GM19463 (cell line): ENCODE measurements at regions not wholly inside any gene's neighbourhood (a gene's known extent, or its start where the extent isn't known, plus 50 kb on each side); places are given as distances from the start of the nearest gene placed in this dataset.

ENCODE experiments used
- ATAC-seq: cut with Tn5 transposase; IDR thresholded peaks from one replicate; pipeline ENCODE4 v1.9.1; 2021; ENCODE audit warnings: mild to moderate bottlenecking, moderate library complexity; ENCODE audit not compliant: unreplicated experiment

DNA sequence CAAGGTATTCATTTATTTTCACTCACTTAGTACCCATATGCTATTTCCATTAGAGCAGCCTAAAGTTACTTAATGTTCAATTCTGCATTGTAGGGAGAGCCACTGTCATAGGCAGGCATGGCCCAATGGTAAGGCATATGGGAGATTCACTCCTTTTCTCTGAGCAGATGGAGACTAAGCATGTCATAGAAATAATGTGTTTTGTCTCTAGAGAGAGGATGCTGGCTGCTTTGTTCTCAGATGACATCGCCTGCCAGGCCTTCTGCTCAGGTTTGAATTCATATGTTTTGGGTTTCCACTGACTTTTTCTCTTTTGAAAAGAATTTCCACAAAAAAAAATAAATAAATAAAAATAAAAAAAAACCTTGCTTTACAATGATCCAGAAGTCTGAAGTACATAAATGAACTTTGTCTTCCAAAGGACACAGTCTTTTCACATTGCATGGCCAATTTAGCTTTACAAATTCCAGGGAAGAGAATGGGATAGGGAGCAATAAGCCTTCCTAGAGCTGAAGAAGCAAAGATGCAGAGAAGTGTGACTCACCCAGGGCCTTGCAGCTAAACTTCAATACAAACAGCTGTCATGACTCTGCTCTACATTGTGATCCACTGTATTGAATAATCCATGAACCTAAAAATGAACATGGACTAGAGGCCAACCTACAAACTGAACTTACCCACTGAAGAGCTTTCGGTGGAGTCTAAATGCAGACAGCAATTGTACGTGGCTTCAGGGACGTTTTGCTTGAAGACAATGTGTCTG is 422.5 kb downstream of the CMPK2 start:
- no peak for ATAC-seq

DNA sequence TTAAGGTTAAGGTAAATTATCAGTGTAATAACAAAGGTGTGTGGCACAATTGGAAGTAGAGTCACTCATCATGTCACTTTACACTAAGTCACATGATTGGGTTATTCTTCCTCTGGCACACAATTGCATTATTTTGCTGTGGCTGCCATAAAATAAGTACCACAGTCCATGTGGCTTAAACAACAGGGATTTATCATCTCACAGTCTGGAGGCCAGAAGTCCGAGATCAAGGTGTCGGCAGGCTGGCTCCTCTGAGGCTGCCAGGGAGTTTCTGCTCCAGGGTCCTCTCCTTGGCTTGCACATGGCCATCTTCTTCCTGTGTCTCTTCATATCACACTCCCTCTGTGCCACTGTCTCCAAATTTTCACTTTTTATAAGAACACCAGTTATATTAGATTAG is 421.2 kb downstream of the CMPK2 start:
- ATAC-seq: no peak

DNA sequence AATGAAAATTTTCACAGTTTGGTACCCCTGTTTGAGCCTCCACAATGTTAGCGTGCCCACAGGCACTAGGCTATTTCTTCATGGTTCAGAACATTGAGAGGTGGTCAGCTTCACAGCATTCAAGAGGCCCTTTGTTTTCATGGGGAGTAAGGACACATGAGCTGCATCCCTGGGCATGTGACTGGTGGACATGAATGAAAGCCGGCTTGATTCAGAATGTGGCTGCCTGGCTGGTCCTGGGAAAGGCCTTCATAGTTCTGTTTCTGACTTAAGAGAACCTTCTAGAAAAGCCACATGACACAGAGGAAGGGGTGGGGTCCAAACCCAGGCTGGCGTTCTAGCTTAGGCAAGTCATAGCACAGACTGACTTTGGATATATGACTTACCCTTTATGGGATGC is 420.6 kb downstream of the CMPK2 start:
- no peak for ATAC-seq

DNA sequence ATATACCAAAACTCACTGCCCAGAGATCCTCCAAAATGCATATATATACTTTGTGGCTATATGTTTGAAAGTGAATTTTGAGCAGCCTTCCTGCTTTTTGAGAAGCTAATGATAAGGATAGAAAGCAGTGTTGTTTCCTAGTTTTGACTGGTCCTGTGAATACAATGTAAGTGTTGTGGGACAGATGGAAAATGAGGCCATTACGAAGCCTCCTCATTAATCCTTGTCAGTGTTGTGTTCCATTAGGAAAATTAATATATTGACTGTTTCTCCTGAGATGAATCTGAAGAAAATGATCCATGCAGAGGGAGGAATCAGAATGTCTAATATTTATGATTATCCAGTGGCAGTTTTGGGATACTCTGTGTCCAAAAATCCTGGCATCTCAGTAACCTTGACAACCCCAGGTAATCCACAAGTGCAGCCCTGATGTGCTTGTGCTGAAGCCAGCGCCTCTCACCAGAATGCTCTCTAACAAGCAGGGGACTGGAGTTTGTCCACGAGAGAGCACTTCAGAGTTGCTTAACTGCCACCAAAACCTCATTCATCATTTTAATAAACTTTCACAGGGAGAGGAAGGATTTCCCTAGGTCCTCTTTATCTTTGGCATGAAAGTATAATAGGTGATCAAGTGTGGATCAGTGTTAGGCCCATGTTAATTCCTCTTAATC is 418.6 kb downstream of the CMPK2 start:
- ATAC-seq: no peak

DNA sequence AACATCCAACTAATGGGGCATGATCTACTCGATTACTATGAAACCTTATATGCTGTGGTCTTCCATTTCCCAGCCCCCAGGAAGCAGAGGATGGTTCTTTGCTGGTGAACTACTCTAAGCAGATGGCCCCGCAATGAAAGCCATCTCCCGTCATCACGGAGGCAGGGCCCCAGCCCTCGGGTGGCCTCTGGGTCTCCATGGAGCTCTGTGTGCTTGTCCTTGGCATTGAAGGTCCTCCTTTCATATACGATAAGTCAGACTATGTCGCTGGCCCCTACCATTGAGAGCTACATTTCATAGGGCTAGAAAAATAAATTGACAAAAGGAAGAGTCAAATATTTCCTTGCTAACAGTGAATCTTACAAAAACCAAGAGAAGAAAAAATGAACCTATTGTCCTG is 416.8 kb downstream of the CMPK2 start:
- ATAC-seq: no peak

DNA sequence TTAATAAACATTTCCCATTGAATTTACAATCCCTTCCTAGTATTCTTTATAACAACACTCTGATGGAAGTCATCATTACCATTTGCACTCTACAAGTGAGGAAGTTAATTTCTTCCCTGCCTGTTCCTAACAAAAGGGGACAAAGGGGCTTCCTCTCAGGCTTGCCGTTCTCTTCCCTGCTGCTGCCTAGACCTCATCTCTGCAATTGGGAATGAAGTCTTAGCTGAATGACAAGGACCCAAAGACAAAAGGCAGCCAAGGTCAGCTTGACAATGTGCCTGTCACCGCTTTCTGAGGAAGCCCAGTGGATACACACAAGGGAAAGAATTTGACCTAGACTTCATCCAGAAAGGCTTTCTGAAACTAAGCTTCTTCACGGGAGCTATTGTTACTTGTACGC is 416.4 kb downstream of the CMPK2 start:
- ATAC-seq: no peak

DNA sequence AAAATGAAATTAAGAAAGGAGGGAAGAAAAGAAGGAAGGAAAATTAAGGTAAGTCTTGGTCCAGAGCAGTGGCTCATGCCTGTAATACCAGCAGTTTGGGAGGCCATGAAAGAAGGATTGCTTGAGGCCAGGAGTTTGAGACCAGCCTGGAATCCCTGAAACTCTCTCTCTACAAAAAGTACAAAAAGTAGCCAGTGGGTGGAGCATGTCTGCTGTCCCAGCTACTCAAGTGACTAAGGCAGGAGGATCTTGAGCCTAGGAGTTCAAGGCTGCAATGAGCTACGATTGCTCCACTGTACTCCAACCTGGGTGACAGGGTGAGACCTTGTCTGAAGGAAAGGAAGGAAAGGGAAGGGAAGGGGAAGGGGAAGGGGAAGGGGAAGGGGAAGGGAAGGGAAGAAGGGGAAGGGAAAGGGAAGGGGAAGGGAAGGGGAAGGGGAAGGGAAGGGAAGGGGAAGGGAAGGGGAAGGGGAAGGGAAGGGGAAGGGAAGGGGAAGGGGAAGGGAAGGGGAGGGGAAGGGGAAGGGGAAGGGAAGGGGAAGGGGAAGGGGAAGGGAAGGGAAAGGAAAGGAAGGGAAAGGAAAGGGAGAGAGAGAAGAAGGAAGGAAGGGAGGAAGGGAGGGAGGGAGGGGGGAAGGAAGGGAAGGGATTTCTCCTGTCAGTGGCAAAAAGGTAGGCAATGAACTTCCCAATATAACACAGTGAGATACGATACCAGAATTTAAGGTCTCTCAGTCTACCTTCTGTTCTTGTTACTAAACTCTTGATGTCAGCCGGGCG is 412.8 kb downstream of the CMPK2 start:
- ATAC-seq: no peak

DNA sequence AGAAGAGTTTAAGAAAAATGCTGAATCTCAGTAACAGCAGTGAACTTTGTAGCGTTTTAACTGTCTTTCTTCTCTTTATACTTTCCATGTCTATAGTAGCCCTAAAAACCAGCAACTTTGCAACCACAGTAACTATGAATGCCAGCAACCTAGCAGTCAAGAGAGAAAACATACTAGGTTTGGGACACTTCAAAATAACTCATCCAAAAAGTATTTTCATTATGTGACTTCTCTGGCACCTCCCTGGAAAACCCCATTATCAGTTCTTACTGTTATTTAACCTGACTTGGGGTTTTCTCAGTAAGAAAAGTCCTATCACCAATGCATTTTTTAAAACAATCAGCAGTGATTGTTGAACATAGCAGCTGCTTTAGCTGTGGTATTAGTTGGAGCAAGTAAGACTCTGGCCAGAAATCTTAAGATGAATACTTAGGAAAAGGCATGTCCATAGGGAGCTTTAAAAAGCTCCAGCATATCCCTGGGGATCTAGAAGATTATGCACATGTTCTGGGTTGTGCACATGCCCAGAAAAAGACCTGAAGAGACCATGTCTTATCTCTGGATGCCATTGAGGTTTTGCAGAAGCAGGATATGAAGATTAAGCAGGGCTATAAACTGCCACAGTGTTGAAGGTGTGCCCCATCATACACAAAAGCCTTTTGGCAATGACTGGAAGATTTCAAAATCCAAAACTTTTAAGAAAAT is 411.3 kb downstream of the CMPK2 start:
- no peak for ATAC-seq

DNA sequence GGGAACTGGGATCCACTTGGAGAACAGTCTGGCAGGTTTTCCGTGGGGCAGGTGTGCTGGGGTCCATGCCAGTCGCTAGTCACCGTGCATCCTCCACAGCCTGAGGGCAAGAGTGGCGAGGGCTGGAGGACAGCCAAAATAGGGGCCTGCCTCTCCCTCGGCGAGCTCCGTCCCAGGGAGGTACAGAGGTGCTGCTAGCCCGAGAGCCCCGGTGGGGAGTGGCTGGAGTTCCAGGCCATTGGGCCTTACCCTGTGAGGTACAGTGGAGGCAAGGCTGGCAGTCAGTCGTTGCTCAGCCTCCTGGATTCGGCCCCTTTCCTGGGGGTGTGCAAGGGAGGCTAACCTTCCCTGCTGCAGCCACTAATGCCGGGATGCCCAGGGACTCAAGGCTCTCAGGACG is 406.6 kb downstream of the CMPK2 start:
- ATAC-seq: no peak

DNA sequence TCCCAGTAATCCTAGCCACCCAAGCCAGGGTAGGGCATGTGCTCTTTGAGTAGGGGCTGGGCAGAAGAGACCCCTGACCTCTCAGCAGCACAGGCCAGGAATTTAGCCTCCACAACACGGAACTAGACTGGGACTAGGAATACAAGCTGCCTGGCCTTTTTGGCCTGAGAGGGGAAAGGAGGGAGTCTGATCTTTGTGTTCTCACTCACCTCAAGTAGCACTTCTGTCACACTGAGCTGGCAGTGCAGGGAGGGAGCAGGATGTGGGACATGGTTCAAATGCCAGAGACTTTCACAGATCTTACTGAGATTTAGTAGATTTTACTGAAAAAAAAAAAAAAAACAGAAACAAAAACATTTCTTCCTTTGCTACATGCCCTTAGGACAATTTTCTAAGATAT is 395.2 kb downstream of the CMPK2 start:
- ATAC-seq: no peak

DNA sequence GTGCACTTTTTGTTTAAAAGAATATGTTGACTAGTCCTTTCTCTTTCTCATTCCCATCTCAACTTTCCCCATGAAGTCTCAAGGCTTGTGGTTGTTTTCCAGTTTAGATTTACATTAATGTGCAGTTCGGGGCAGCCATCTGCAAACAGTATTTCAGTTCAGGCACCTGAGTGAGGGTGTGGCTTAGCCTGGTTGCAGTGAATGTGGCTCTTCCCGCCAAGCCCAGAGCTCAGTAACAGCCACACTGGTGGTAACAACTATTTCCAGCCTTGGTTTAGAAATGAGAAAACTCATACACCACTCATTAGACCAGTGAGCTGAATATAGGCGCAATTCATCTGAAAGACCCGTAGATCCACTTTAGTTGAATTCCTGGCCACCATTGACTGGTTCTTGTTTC is 394.3 kb downstream of the CMPK2 start:
- no peak for ATAC-seq

DNA sequence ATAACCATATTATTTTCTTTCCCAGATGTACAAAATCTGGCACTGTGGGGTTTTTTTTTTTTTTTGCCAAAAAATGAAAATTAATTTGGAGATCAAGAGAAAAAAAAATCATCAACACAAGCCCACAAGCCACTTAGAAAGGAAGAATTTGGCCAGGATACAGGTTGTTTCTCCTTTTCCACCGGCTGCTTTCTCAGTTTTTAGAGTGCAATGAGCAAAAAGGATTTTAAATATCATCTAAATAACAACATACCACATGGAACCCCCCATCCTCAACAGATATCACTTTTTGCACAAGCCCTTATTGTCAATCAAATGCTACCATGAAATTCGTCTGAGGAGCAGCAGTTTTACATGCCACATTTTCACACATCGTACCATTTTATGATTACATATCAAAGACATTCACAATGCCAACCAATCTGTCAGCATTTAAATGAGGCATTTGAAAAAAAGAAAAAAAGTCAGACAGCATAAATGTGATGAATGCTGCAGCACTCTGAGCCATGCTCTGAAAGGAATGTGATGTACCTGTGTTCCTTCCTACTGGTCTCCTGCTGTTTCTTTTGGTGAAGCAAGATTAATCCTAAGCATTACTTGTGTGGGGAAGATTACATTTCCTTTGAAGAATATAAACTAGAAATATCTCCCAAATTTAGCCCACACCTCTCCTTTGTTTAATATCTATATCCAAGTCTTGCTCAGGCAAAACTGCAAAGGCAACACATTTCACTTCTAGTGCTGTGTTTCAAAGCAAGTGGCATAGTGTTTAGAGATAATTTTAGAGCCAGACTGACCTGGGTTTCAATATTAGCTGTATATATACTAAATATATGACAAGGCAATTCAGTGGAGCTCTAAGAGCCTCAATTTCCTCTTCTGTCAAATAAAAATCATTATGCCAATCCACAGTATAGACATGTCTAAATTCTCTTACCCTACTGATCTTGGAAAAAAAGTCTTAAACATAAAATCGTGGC is 391.3 kb downstream of the CMPK2 start:
- no peak for ATAC-seq

DNA sequence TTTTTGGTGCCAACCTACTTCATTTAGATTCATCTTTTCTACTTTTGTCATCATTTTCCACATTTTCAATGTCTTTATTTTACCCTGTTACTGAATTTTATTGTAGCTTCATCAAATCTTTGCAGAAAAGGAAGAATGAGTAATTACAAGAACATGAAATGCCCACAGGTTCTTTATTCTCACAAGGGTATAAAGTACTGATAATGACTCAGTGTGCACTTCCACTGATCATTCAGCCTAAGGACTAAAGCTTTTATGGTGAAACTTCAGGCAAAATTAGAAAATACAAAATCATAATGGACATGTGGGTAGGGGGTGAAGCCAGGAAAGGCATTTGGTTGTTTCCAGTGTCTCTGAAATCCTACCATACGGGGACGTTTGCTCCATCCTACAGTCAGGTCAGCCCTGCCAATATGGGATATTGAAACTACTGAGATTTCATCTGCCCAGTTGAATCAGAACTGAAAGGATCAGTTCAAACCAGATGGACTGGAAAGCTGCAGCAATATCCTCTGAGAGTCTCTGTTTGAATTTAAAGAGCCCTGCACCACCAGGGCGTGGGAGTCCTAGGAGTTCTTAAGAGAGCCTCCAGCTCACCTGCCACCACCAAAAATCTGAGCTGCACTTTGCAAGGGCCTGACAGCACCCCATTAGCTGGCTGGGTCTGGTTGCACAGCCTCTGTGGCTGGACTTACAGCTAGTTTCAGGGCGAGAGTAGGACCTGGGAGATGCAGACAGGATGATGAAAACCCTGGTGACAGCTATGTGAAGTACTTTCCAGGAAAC is 390.4 kb downstream of the CMPK2 start:
- no peak for ATAC-seq

DNA sequence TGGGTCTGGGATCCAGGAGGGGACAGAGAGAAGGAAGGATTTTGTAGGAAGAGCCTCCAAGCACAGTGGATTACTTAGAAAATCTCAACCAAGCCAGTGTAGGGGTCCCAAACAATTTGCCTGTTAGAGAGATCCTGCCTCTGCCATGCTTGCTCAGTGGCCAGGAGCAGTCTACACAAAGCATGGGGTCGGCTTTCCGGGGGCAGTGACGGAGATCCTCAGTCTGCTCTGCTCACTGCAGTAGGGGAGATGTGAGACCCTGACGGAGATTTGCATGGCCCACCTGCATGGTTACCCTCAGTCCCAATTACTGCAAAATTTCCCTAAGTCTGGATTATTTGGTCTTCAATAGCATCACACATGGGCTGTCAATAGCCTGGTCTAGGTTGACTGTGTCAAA is 385.2 kb downstream of the CMPK2 start:
- no peak for ATAC-seq

DNA sequence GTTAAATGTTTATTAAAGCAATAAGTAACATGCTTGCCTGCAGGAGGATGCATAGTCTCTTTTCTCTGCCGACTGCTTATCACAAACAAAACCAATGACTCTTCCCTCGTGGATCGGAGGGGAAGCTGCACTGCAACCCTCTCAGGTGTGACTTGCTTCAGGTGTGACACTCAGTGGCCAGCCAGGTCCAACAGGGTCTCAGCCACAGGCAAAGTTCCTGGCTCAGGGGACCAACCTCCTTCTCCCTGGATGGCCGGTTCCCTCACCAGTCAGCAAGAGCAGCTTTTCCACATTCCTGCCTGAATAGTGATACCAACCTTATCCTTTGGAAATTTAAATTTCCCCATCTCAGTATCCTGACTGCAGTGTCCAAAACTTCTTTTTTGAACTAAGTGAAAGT is 383.5 kb downstream of the CMPK2 start:
- no peak for ATAC-seq

DNA sequence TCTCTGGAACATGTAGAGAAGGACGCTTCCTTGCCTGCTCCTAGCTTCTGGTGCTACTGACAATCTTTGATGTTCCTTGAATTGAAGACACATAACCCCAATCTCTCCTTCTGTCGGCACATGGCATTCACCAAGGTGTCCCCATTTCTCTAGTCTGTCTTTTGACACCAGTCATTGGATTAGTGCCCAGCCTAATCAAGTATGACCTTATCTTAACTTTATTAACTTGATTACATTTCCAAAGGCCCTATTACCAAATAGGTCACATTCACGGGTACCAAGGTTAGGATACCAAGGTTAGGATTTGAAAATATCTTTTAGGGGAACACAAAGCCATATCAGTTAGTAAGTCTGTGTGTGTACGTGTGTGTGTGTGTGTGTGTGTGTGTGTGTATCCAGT is 377.9 kb downstream of the CMPK2 start:
- no peak for ATAC-seq

DNA sequence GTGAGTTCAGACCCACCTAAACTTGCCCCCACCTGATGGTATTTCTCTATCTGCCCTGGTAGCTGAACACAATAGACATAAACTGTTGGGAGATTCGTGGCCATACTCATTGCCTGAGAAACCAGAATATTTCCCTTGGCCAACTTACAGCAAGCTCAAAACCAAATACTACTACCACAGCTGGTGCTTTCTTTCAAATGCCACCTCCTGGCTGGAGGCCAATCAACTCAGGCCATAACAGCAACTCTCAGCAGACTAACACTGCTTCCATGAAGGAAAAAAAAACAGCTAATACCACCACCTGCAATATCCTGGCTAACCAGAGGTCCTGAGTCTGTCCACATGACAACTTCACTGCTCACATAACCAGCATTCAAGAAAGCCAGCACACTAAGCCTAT is 373.1 kb downstream of the CMPK2 start:
- no peak for ATAC-seq

DNA sequence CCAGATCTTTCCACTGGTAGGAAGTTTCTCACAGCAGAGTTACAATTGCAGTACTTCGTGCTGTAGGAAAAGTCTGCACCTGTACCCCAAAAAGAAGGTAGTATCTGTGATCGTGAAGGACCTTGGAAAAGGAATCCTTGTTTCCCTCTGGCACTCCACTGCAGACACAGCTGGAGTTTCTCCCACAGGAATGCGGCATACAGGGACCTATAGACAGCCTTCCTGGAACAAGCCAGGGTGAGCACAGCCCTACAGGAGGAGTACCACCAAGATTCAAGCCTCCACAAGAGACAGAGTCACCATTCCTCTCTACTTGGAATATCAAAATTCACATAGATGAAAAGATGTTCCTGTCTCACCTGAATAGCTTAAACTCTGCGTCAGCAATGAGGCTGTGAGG is 372.4 kb downstream of the CMPK2 start:
- ATAC-seq: no peak

DNA sequence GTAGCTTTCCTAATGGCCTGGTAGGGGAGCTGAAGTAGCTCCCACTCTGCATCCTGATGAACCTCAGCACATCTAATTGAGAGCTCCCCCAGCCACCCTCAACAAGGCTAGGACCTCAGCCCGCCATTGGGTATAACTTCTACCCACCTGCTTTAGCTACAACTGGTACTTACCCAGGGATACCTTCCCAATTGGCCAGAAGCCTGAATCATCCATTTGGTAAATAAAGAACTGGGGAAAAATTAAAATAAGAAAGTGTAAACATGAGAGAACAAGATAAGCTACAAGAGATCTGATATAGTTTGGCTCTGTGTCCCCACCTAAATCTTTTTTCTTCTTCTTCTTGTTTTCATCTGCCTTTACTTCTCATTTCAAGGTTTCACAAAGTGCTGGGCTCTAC is 372.0 kb downstream of the CMPK2 start:
- no peak for ATAC-seq
